ENCODE measurements at regions not wholly inside any gene's neighbourhood (a gene's known extent, or its start where the extent isn't known, plus 50 kb on each side); places are given as distances from the start of the nearest gene placed in this dataset.
"Not testable (repeated sequence)": the region's sequence is repeated elsewhere in the genome, so short reads cannot be mapped to it uniquely, and the experiment has no call there.

DNA sequence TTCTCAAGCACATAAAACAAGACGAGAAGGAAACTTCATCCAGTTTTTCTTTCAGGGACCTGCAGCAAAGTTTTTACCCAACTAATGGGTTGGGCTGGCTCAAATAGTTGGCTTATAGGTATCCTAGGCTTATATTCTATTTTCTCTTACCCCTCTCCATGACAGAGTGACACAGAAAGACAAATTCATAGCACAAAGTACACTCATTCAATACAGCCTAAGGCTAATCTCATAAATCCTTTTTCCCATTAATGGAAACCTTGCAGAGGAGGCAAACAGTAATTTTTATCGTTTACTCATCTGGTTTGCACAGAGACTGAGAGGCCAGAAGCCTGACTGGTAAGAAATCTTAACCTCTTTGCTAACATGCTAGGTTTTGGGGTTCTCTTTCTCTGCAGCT lies 1589.9 kb downstream of the SLITRK1 start:
- no peak for DNase-seq

DNA sequence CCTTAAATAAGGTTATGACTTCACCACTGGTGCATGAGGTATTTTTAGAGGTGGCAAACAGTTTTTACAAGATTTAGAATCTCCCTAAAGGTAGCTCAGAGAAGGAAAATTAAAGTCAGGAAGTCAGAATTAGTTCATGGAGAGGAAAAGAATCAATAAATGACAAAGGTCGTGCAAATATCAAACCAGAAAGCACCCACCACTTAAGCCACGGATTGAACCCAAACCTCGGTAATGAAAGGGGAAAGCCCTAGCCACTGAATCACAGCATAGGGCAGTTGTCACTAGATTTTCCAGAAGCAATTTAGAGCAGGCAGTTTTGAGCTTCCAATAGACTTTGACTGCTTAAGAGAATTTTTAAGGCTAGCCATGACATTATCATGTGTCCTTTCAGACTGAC lies 1590.4 kb downstream of the SLITRK1 start:
- no peak for DNase-seq

DNA sequence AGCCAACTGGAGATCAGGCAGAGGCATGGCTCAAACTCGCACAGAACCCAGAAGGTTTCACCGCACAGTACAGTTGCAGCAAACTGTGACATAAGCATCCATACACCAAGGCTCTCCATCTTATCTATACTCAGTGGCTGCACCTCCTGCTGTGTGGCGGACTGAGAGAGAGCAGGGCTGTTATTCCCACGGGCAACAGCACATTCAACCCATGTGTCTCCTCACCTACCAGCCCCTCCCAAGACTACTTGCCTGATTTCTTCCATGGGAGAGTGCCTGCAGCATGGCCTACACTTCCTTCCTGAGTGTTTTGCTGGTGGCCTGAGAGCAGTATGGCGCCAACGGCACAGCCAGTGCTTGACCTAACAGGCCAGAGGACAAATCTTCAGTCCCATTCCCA lies 1606.6 kb downstream of the SLITRK1 start:
- DNase-seq: no peak

DNA sequence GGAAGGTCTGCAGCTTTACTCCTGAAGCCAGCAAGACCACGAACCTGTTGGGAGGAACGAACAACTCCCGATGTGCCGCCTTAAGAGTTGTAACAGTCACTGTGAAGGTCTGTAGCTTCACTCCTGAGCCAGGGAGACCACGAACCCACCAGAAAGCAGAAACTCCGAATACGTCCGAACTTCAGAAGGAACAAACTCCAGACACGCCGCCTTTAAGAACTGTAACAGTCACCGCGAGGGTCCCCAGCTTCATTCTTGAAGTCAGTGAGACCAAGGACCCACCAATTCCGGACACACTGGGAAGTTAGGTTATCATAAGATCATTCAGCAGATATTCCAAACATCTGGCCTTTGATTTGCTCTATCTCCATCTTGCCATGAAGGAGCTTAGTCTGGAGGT lies 1623.0 kb downstream of the SLITRK1 start:
- no peak for DNase-seq

DNA sequence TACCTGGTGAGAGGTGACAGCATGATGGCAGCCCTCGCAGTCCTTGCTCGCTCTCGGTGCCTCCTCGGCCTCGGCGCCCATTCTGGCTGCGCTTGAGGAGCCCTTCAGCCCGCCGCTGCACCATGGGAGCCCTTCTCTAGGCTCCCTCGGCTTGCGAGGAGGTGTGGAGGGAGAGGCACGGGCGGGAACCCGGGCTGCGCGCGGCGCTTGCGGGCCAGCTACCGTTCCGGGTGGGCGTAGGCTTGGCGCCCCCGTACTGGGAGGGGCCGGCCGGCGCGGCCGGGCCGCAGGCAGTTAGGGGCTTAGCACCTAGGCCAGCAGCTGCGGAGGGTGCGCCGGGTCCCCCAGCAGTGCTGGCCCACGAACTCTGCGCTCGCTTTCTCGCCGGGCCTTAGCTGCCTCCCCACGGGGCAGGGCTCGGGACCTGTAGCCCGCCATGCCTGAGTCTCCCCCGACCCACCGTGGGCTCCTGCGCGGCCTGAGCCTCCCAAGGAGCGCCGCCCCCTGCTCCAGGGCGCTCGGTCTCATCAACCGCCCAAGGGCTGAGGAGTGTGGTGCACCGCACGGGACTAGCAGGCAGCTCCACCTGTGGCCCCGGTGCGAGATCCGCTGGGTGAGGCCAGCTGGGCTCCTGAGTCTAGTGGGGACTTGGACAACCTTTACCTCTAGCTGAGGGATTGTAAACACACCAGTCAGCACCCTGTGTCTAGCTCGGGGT lies 1624.3 kb downstream of the SLITRK1 start:
- DNase-seq: no peak

DNA sequence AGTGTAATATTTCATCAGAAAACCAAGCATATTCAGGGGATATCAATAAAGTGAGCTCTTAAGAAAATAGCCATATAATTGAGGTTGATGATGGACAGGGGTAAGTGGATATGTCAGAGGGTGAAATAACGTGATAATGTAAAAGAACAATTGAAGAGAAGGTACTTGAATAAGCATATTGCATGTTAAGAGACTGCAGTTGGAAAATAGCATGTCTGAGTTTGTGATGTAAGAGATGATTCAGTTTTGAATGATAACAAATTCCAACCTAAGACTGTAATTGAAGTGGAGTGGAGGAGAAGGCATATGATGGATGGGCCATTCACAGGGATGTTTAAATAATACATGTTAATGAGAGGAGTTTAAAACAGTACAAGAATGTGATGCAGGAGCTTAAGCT lies 1633.5 kb downstream of the SLITRK1 start:
- DNase-seq: no peak

DNA sequence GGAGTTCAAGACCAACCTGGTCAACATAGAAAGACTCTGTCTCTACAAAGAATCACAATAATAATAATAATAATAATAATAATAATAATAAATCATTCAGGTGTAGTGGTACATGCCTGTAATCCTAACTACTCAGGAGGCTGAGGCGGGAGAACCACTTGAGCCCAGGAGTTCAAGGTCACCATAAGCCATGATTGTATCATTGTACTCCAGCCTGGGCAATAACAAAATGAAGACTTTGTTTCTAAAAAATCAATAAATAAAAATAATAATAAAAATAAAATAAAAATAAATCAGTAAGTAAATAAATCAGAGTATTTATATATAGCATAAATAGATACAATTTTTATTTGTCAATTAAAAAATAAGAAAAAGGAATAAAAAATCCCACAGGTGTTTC lies 1636.4 kb downstream of the SLITRK1 start:
- no peak for DNase-seq

DNA sequence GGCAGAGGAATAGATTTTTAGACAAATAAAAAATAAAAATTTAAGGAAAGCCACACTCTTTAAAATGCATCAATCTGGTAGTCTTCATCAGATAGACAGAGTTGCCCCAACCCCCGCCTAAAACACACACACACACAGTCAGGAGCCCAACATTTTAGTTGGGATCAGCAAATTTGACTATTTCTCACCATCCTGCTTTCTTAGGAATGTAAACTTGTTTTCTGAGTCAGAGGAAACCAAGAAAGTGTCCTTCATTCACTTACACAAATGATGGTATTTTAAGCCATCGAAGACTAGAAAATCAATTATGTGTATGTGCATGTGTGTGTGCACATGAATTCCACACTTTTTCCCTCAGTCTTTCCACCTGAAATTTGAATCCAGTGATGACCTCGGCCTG lies 1657.5 kb downstream of the SLITRK1 start:
- DNase-seq: no peak

DNA sequence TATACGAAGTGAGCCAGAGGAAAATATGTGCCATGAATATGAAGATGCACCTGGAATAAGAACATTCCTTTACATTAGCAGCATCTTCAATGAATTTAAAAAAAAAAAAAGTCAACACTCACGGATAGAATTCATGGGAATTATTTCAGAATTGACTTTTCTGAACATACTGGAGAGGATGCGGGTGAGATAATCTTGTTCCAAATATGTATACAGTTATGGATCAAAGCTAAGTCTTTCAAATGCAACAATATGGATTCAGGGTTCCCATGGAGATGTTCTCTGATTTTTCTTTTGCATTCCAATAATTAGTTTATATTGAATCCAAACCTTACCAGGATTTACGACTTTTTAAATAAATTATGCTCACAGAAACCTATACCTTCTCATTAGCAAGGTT lies 1660.7 kb downstream of the SLITRK1 start:
- DNase-seq: no peak

DNA sequence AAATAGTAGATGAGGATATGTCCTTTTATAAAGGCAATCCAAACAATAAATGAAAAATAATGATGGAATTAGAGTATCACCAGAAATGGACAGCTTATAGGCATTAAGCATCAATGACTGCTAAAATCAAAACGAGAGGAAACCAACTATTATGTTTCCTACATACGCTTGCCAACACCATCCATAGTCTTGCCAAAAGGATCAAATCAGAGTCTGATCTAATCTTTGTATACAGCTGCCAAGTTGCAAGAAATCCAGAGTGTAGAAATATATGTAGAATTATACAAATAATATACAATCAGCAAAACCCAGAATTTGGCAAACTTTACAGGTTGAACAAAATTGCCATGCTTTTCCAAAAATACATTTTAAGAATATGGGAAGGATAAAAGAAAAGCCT lies 1661.6 kb downstream of the SLITRK1 start:
- DNase-seq: no peak

DNA sequence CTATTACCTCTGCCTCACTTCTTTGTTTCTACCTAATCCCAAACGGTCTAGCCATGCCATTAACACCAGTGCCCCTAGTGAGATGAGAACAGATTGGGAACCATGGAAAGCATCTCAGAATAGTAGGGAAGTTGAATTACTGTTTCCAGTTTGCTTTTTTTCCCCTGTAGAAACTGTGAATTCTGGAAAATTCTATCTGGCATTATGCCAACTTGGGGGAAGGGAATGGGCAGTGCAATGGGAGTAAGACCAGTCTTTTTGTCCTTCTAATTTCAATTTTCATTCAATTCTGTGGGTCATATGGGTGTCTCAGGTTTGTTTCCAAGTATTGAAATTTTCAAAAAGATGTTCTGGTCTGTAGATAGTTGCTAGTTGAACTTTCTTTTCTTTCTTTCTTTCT lies 1666.1 kb downstream of the SLITRK1 start:
- DNase-seq: no peak

DNA sequence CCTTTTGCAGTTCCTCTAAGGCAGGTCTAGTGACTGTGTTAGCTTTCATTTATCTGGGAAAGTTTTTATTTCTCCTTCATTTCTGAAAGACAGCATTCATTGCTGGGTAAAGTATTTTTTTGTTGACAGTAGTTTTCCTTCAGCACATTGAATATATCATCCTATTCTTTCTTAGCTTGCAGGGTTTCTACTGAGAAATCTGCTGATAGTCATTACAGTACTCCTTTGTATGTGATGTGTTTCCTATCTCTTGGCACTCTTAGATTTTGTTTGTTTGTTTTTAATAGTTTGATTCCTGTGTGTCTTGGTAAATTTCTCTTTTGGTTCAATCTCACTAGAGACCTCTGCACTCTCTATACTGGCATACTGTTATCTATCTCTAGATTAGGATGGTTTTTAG lies 1667.9 kb downstream of the SLITRK1 start:
- DNase-seq: no peak

DNA sequence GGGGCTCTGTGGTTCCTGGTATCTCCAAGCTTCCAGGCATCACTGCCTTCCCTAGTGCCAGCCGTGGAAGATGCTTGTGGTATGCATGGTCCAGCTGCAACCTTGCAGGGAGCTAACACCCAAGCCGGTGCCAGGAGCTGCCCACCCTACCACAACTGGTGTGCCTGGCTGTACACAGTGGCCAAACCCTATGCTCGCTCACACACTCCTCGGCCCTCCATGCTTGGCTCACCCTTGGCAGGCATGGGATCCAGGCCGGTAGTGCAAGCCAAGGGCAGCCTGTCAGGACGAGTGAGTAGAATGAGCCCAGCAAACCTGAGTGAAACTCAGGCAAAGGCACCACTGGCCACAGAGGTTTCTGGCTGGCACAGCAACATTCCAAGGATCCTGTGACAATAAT lies 1676.0 kb downstream of the SLITRK1 start:
- DNase-seq: no peak

DNA sequence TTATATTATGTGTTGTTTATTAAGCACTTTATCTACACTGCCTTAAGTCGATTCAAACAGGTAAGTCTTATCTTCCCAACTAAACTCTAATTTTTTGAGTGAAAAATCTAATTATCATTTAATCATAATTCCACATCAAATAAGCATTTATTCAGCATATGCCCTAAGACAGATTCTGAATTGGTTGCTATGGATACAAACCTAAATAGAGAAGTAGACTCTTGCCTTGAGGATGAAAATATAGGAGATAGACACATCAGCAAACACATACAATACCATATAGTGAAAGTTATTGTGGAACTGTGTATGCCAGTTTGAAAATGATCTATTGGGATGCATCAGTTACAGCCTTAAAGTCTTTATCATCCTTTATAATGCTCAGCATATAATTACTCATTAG lies 1679.9 kb downstream of the SLITRK1 start:
- DNase-seq: no peak

DNA sequence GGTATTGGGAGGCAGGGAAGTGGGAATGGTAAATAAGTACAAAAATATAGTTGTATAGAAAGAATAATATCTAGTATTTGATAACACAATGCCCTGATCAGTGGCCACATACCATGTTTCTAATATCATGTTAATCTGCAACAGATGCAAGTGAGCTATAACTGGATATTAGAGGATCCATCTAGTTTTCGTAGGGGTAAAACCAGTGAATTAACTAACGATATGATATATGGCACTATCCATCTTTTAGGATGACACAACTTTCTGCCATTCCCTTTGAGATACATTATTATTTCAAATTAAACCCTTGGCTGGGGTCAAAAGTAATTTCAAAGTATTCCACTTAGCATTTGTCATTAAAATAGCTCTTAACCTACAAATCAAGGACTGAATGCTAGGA lies 1686.2 kb downstream of the SLITRK1 start:
- DNase-seq: no peak

DNA sequence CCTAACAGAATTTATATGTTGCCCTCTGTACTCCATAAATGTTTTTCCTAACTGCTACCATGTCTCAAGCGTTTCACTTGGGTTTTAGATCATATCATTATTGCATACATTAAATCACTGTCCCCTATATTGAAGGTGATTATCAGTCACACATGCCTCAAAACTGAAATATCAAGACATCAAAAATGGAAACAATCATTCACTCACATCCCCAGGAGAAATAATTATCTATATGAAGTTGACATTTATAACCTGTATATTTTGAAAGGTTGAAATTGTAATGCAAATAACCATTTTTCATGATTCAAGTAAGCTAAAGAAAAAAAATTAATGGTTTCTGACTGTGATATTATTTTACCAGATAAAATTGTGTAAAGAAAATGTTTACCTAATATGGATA lies 1695.0 kb downstream of the SLITRK1 start:
- DNase-seq: no peak

DNA sequence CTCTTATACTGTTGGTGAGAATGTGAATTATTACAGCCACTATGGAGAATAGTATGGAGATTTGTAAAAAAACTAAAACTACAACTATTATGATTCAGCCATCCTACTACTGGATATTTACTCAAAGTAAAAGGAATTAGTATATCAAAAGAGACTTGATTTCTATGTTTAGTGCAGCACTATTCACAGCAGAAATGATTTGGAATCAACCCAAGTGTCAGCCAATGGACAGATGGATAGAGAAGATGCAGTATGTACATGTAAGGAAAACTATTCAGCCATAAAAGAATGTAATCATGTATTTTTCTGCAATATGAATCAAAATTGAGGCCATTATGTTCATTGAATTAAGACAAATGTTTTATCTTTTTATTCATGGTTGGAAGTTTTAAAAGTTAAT lies 1705.5 kb downstream of the SLITRK1 start:
- no peak for DNase-seq

DNA sequence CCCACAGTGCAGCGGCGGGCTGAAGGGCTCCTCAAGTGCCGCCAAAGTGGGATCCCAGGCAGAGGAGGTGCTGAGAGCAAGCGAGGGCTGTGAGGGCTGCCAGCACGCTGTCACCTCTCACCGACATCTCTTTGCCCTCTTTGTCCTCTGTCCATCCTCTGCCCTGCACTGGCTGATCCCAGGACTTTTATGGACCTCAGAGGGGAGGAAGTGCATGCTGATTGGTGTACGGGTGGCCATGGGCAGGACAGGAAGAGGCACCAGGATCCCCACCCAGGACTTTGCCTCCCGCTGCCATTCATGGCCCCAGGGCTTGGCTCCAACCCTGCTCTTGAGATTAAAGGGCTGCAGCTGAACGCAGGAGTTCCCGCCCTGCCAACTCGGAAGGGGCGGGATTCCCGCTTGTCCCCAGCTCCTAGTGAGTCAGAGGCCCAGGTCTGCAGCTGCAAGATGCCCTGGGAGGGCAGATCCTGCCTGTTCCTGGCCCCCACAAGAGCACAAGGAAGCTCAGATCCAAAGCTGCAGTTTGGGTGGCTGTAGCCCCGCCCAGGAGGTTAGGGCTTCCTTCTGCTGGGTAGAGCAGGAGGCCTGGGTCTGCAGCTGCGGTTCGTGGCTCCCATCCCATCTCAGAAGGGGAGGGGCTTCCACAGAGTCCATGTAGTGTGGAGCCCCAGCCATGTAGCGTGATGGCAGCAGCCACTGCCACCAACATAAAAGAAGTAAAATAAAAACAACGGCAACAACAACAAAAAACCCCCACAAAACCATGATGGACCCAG lies 1716.7 kb downstream of the SLITRK1 start:
- DNase-seq: no peak

DNA sequence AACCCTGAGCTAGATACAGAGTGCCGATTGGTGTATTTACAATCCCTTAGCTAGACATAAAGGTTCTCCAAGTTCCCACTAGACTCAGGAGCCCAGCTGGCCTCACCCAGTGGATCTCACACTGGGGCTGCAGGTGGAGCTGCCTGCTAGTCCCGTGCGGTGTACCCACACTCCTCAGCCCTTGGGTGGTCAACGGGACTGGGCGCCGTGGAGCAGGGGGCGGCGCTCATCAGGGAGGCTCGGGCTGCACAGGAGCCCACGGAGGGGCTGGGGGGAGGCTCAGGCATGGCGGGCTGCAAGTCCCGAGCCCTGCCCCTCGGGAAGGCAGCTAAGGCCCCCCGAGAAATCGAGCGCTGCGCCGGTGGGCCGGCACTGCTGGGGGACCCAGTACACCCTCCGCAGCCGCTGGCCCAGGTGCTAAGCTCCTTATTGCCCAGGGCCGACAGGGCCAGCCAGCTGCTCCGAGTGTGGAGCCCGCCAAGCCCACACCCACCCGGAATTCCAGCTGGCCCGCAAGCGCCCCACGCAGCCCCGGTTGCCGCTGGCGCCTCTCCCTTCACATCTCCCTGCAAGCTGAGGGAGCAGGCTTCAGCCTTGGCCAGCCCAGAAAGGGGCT lies 1717.4 kb downstream of the SLITRK1 start:
- DNase-seq: not testable (repeated sequence)

DNA sequence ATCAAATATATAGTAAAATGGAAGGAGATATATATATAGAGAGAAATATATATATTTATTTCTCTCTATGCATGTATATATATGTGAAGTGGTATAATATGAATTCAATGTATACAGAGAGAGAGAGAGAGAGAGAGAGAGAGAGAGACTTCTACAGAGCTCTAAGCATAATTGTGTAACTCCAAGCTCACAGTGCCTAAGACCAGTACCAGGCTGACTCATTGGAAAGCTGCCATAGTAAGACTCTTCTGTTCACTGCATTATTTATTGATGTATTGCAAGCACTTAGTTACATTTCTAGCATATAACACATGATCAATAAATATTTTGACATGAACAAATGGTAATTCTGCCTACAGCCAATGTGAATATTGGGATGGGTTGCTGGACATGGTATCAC lies 1734.7 kb downstream of the SLITRK1 start:
- DNase-seq: no peak

DNA sequence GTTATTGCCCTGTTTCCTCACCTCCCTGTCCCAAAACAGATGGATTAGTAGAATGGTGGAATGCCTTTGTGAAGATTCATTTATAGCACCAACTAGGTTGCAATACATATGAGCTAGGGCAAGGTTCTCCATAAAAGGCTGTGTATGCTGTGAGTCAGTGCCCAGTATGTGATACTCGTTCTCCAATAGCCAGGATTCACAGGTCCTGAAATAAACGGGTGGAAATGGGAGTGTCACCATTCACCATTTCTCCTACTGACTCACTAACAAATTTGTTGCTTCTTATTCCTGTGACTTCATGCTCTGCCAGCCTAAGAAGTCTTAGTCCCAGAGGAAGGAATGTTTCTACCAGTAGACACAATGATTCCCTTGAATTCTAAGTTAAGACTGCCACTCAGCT lies 1745.4 kb downstream of the SLITRK1 start:
- no peak for DNase-seq

DNA sequence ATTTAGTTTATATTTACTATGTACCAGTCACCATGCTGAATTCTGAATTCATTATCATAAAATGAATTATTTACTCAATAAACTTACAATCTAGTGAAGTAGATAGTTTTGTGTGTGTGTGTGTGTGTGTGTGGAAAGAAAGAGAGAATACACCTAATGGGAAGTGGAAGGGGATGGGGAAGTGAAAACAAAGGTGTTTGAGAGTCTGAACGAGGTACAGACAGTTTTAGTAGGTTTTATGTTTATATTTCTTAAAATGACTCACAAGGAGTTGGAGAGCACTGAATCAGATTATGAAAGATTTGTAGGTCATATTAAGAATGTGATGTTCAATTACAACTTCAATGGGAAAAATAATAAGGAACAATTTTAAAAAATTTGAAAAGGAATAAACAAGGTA lies 1753.0 kb downstream of the SLITRK1 start:
- no peak for DNase-seq

DNA sequence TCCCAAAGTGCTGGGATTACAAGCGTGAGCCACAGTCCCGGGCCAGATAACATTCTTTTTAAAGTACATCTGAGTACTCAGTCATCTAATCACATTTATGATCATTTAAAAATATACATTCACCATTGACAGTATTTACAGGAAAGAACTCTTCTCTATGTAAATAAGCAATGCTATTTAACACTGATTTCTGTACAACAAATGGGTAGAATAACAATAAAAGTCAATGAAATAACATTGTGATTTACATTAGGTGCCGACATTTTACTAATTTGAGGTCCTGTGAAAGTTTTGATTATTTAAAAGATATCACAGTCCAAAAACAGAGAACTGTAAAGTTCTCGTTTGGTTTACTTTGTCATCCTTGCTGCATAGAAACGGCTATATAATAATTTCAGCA lies 1763.7 kb downstream of the SLITRK1 start:
- no peak for DNase-seq

DNA sequence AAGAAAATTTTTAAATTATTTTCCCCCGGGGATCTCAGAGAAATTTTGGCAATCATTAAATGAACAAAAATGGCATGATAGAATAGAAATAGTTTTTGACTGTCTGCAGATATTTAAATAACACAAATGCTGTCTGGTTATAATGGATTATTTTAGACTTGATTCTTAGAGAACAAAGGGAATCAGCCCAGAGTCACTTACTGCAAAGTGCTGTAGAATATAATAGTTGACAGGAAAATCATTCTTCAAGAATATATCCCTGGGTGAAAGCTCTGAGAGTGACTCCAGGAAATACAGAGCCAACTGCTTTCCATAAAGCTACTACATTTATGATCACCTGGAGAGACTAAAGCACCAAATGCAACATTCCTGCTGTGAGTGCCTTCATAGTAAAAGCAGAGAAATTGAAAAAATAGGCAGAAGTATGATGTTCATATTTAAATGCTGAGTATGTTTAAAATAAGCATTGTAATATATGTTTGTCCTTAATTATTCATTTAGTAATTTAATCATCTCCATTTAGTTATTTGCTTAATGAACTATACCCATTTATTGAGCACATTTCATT lies 1765.8 kb downstream of the SLITRK1 start:
- no peak for DNase-seq

Data from activated gamma-delta T cell treated with Interleukin-2 at 50 U/mL for 16 hours (primary cell).